Suprapubic skin (tissue), 4 donors: ENCODE measurements at regions not wholly inside any gene's neighbourhood (a gene's known extent, or its start where the extent isn't known, plus 50 kb on each side); places are given as distances from the start of the nearest gene placed in this dataset.

Source experiments
- CTCF ChIP-seq, 2 donors: fragments of 200-600 bp in 1 of 2; fragments of 450-650 bp in 1 of 2; sonication (generic) in 1 of 2; IDR thresholded peaks; one replicate each; pipeline ENCODE4 v1.5.1; 2016 to 2019; ENCODE audit warnings: antibody characterized with exemption in 2 of 2, mild to moderate bottlenecking in 1 of 2, moderate library complexity in 1 of 2
- EP300 ChIP-seq: sonication (generic); formaldehyde crosslinking; IDR thresholded peaks from one replicate; pipeline ENCODE4 v1.6.1; 2017; ENCODE audit warnings: antibody characterized with exemption
- POLR2AphosphoS5 ChIP-seq, 3 donors: sonication (generic); formaldehyde crosslinking; IDR thresholded peaks; one replicate each; pipeline ENCODE4 v1.6.1; 2017; ENCODE audit warnings: antibody characterized with exemption in 3 of 3

GRCh38 chr1:79437540-79437939, 431.0 kb upstream of the ADGRL4 start:
- no peak for TF ChIP-seq CTCF (IDR thresholded peaks at IDR 0.05)
- no peak for TF ChIP-seq POLR2AphosphoS5 (IDR thresholded peaks at IDR 0.05)
- TF ChIP-seq EP300, result no peak
